GM13977 (cell line): ENCODE measurements at regions not wholly inside any gene's neighbourhood (a gene's known extent, or its start where the extent isn't known, plus 50 kb on each side); places are given as distances from the start of the nearest gene placed in this dataset.

Experiments used
- DNase-seq: peaks from one replicate; pipeline ENCODE4 v3.0.0; 2012; ENCODE audit warnings: low spot score
- in situ Hi-C: fragments of 300-500 bp; cut with MboI; formaldehyde crosslinking; loops from one replicate; pipeline ENCODE4 v1.12.0; 2022; ENCODE audit warnings: low sequenced_read_pairs, low pct_unique_long_range_greater_than_20kb, mixed read lengths, inconsistent platforms; ENCODE audit not compliant: unreplicated experiment
- TF ChIP-seq, protein P1 (sequence below): IDR thresholded peaks from 2 replicates; pipeline ENCODE4 v1.5.1; 2012; ENCODE audit warnings: mild to moderate bottlenecking, control low read depth; ENCODE audit not compliant: insufficient read depth; ENCODE audit errors: extremely low read depth, missing control alignments

DNA sequence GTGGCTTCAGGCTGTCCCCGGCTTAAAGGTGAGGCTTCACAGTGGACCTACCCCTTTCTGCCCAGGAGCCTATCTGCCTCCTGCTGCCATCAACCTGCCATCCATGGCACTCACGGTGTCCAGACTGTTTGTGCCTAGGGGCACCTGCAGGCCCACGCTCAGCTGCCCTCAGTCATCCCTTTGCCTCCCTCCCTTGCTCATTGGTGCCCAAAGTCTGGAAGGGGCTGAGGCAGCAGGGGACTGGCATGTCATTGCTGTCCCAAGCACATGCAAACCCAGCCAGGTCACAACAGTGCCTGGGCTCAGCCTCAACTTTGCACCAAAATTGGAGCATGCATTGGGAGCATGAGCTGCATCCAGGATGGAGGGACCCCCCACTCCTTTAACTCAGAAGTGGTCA is 1142.7 kb upstream of the NCAM2 start:
- in situ Hi-C loops: no loop called here

DNA sequence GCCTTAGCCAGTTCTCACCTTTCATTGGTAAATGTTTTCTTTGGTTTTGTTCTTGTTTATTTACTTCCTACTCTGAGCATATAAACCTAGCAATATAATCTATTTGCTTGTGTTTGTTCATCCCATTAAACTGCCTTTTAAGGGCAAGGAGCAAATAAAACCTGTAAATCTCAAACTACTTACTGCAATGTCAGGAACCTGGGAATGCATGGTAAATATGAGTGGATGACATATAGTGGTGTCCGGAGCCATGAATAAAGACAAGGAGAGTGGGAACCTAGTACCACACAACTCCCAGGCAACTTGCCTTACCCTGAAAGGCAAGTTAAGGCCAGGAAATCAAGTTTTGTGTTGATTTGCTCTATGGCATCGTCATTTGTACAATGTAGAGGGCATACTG is 1133.7 kb upstream of the NCAM2 start:
- in situ Hi-C loops: no loop called here
- DNase-seq: no peak
- TF ChIP-seq, protein P1, sequence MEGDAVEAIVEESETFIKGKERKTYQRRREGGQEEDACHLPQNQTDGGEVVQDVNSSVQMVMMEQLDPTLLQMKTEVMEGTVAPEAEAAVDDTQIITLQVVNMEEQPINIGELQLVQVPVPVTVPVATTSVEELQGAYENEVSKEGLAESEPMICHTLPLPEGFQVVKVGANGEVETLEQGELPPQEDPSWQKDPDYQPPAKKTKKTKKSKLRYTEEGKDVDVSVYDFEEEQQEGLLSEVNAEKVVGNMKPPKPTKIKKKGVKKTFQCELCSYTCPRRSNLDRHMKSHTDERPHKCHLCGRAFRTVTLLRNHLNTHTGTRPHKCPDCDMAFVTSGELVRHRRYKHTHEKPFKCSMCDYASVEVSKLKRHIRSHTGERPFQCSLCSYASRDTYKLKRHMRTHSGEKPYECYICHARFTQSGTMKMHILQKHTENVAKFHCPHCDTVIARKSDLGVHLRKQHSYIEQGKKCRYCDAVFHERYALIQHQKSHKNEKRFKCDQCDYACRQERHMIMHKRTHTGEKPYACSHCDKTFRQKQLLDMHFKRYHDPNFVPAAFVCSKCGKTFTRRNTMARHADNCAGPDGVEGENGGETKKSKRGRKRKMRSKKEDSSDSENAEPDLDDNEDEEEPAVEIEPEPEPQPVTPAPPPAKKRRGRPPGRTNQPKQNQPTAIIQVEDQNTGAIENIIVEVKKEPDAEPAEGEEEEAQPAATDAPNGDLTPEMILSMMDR: no peak

More for the DNA sequence above, 1142.7 kb upstream of the NCAM2 start:
- TF ChIP-seq, protein P1: no peak
- DNase-seq: no peak

DNA sequence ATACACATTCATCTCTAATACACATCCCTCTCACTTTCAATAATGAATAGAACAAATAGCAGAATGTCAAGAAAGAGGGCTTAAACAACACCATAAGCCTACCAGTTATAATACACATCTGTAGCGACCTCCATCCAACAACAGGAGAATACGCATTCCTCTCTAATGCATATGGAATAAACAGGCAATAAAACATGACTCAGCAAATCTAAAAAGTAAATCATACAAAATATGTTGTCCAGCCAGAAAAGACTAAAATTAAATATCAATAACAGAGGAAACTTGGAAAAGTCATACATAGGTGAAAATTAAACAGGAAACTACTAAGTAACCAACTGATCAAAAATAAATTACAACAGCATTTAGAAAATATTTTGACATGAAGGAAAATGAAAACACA is 1127.5 kb upstream of the NCAM2 start:
- DNase-seq: no peak
- in situ Hi-C loops: no loop called here
- TF ChIP-seq, protein P1: no peak

DNA sequence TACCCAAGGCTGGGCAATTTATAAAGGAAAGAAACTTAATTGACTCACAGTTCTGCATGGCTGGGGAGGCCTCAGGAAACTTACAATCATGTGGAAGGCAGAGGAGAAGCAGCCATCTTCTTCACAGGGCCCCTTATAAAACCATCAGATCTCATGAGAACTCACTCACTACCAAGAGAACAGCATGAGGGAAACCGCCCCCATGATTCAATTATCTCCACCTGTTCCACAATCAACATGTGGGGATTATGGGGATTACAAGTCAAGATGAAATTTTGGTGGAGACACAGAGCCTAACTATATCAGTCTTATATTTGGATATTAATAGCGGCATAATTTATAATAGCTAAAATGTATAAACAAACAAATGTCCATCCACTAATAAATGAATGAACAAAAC is 1123.7 kb upstream of the NCAM2 start:
- no peak for DNase-seq
- in situ Hi-C loops: no loop called here
- TF ChIP-seq, protein P1: no peak

DNA sequence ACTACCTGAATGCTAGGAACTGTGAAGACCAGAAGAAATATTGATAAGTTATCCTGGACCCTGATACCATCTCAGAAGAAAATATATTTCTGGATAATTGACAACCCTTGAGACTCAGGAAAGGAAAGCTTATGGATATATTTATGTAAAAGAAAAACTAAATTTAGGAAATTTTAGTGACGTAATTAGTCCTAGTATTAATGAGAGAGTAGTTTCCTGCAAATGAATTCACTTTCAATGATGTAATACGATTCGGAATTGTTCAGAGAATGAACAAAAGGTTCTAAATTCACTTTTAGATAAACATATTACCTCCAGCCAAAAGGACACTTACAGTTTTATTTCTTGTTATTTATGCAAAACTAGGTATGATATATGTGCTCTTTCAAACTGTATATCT is 1120.1 kb upstream of the NCAM2 start:
- in situ Hi-C loops: no loop called here
- no peak for DNase-seq
- TF ChIP-seq, protein P1: no peak

DNA sequence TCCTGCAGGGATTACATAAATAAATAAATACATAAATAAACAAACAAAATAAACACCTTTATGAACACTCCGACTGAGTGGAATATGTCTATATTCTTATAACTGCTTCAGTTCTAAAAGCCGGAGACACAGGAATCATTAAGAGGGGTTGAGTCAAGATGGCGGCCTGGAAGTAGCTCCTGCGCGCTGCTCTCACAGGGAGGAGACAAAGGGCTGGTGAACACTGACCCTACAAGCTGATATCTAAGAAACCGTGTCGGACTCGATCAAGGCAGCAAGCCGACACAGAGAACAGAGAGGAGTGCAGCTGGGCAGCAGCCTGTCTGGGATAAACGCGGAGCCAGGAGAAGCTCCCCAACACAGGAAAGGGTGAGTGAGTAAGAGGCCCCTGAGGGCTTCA is 1098.6 kb upstream of the NCAM2 start:
- TF ChIP-seq, protein P1: no peak
- no peak for DNase-seq
- in situ Hi-C loops: no loop called here

DNA sequence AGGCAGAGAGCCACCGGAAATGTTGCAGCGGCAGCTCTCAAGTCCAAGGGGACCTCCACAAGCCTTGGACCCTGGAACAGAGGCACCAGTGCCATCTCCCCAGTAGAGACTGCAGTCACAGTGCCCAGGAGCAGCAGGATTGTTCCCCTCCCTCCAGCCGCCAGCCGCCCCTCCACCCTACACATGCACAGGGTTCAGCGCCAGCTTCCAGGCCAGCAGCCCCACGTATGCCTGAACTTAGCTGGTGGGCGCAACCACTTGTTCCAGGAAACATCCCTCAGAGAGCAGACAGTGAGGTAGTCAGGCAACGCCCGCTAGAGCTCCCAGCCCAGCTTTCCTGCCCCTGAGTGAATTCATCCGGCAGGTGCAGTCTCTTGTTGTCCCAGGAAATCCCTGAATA is 1098.1 kb upstream of the NCAM2 start:
- TF ChIP-seq, protein P1: no peak
- no peak for DNase-seq
- in situ Hi-C loops: no loop called here
